Uterus (tissue), 2 donors: ENCODE measurements at regions not wholly inside any gene's neighbourhood (a gene's known extent, or its start where the extent isn't known, plus 50 kb on each side); places are given as distances from the start of the nearest gene placed in this dataset.

Source experiments
- POLR2A ChIP-seq, 2 donors: fragments of 450-650 bp; IDR thresholded peaks; one replicate each; pipeline ENCODE4 v1.6.1; 2016; ENCODE audit warnings: antibody characterized with exemption in 2 of 2, mild to moderate bottlenecking in 1 of 2, moderate library complexity in 1 of 2
- TF ChIP-seq, protein P1 (sequence below), 4 experiments: fragments of 200-600 bp in 2 of 4; fragments of 450-650 bp in 2 of 4; sonication (generic) in 2 of 4; IDR thresholded peaks; one replicate each; pipeline ENCODE4 v1.5.1; 2016 to 2019; ENCODE audit warnings: antibody characterized with exemption in 4 of 4, mild to moderate bottlenecking in 2 of 4, moderate library complexity in 1 of 4

DNA sequence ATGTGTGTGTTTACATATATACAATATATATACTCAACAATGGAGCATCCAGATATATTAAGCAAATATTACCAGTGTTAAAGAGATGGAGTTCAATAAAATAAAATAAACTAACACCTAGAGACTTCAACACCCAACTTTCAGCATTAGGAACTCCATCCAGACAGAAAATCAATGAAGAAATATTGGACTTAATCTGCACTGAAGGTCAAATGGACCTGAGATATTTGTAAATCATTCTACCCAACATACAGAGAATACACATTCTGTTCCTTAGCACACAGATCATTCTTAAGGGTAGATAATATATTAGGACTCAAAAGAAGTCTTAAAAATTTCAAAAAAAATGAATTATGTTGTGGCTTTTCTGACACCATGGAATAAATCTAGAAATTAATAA lies 832.3 kb upstream of the ADGRB3 start:
- TF ChIP-seq, protein P1, sequence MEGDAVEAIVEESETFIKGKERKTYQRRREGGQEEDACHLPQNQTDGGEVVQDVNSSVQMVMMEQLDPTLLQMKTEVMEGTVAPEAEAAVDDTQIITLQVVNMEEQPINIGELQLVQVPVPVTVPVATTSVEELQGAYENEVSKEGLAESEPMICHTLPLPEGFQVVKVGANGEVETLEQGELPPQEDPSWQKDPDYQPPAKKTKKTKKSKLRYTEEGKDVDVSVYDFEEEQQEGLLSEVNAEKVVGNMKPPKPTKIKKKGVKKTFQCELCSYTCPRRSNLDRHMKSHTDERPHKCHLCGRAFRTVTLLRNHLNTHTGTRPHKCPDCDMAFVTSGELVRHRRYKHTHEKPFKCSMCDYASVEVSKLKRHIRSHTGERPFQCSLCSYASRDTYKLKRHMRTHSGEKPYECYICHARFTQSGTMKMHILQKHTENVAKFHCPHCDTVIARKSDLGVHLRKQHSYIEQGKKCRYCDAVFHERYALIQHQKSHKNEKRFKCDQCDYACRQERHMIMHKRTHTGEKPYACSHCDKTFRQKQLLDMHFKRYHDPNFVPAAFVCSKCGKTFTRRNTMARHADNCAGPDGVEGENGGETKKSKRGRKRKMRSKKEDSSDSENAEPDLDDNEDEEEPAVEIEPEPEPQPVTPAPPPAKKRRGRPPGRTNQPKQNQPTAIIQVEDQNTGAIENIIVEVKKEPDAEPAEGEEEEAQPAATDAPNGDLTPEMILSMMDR (IDR thresholded peaks at IDR 0.05), result no peak
- no peak for TF ChIP-seq POLR2A (IDR thresholded peaks at IDR 0.05)
